ENCODE measurements at regions not wholly inside any gene's neighbourhood (a gene's known extent, or its start where the extent isn't known, plus 50 kb on each side); places are given as distances from the start of the nearest gene placed in this dataset.
"Not testable (repeated sequence)": the region's sequence is repeated elsewhere in the genome, so short reads cannot be mapped to it uniquely, and the experiment has no call there.

- WGBS, 2 donors = 62% methylated on average over 4 of the region's 4 CpGs
- H3K27me3 ChIP-seq; H3K4me1 ChIP-seq; H3K9me3 ChIP-seq; DNase-seq; H3K27ac ChIP-seq; H3K4me3 ChIP-seq; intact Hi-C loops (cut with DNase I); H3K36me3 ChIP-seq: not testable (repeated sequence)
These were observed 726.1 kb upstream of the TPTE start for GRCh38 chr21:9795291-9795690.

DNA sequence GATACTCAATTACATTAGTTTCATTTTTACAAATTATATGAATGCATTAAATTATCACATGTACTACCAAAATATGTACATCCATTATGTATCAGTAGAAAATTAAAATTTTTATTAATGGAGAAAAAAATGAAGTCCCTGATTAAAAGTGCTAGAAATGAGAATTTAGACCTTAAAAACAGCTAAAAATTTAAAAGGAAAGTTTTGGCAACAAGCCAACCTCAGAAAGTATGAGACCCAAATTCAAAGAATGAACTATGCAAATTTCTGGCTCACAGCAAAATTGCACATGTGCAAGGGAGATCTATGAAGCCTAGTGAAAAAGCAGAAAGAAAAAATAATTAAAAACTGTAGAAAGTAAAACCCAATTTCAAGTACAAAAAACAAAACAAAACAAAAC, 725.1 kb upstream of the TPTE start:
- intact Hi-C loops (cut with DNase I); H3K4me3 ChIP-seq; H3K36me3 ChIP-seq; H3K9me3 ChIP-seq; H3K4me1 ChIP-seq; DNase-seq; H3K27ac ChIP-seq; H3K27me3 ChIP-seq: not testable (repeated sequence)

- H3K27ac ChIP-seq; DNase-seq; intact Hi-C loops (cut with DNase I); H3K27me3 ChIP-seq; H3K9me3 ChIP-seq; H3K4me1 ChIP-seq; H3K36me3 ChIP-seq; H3K4me3 ChIP-seq: not testable (repeated sequence)
- WGBS, 2 donors = 42 to 83% methylated on average over 2 of the region's 5 CpGs
These were observed 713.7 kb upstream of the TPTE start for GRCh38 chr21:9807675-9808074.

GRCh38 chr21:9811223-9812004, 710.0 kb upstream of the TPTE start:
- H3K4me3 ChIP-seq; H3K27me3 ChIP-seq; H3K27ac ChIP-seq; H3K4me1 ChIP-seq; intact Hi-C loops (cut with DNase I); H3K36me3 ChIP-seq; DNase-seq; H3K9me3 ChIP-seq: not testable (repeated sequence)
- WGBS, 2 donors = 88% methylated on average over 10 of the region's 50 CpGs; no CpG with 5 or more reads in 1 of the 2 donors

DNA sequence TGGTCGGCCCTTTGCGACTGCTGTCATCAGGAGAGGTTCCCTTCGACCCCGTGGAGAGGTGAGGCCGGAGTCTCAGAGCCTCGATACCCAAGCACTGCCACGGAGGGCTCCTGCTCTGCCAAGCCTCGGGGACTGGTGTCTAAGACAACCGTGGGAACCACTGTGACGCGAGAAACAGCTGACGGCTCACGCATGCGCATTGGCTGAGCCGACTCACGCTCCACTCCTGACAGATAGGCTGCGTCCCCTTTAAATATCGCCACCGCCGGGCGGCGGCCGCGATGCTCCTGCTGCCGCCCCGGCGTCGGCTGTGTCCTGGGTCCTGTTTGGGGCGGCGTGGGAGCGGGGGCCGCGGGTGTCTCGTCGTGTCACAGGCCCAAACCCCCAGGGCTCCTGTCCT, 708.9 kb upstream of the TPTE start:
- H3K4me3 ChIP-seq; H3K36me3 ChIP-seq; H3K27ac ChIP-seq; H3K9me3 ChIP-seq; H3K4me1 ChIP-seq; intact Hi-C loops (cut with DNase I); H3K27me3 ChIP-seq; DNase-seq: not testable (repeated sequence)
- WGBS, 2 donors = no CpG with 5 or more reads among the region's 35 CpGs

DNA sequence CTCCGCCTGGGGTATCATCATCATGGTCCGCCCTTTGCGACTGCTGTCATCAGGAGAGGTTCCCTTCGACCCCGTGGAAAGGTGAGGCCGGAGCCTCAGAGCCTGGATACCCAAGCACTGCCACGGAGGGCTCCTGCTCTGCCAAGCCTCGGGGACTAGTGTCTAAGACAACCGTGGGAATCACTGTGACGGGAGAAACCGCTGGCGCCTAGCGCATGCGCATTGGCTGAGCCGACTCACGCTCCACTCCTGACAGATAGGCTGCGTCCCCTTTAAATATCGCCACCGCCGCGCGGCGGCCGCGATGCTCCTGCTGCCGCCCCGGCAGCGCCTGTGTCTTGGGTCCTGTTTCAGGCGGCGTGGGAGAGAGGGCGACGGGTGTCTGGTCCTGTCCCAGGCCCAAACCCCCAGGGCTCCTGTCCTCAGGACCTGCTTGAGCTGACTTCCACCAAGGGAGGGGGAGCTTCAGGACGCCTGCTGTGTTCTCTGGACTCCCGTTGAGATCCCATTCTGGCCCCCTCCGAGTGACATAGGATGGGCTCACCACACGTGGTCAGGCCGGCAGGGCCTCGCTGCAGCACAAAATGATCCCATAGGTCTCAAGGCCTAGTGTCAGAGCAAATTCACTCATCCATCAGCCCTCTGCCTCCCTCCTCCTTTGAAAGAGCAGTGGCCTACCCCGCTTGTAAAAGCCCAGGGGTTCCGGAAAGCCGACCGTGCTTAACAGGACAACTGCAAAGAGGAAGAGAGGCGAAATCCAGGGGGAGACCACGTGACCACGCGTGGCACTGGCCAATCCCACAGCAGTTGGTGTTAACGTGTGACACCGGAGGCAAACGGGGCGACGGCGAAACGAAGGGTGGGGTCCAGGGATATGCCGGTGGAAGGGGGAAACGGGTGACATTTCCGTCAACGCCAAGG, 707.2 kb upstream of the TPTE start:
- H3K9me3 ChIP-seq; H3K27me3 ChIP-seq; H3K36me3 ChIP-seq; DNase-seq; H3K27ac ChIP-seq; H3K4me3 ChIP-seq; intact Hi-C loops (cut with DNase I); H3K4me1 ChIP-seq: not testable (repeated sequence)
- no CpG with 5 or more reads among the region's 57 CpGs for WGBS, 2 donors

DNA sequence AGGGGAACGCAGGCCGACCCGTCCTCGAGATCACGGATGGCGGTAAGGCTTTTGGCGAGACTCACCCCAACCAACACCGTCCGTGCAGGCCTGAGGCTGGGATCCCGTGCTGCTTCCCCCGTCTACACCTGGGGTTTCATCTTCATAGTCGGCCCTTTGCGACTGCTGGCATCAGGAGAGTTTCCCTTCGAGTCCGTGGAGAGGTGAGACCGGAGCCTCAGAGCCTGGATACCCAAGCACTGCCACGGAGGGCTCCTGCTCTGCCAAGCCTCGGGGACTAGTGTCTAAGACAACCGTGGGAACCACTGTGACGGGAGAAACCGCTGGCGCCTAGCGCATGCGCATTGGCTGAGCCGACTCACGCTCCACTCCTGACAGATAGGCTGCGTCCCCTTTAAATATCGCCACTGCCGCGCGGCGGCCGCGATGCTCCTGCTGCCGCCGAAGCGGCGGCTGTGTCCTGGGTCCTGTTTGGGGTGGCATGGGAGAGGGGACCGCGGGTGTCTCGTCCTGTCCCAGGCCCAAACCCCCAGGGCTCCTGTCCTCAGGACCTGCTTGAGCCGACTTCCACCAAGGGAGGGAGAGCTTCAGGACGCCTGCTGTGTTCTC, 706.1 kb upstream of the TPTE start:
- H3K4me3 ChIP-seq; H3K27me3 ChIP-seq; H3K36me3 ChIP-seq; intact Hi-C loops (cut with DNase I); H3K27ac ChIP-seq; H3K9me3 ChIP-seq; DNase-seq; H3K4me1 ChIP-seq: not testable (repeated sequence)
- WGBS, 2 donors = no CpG with 5 or more reads among the region's 43 CpGs

DNA sequence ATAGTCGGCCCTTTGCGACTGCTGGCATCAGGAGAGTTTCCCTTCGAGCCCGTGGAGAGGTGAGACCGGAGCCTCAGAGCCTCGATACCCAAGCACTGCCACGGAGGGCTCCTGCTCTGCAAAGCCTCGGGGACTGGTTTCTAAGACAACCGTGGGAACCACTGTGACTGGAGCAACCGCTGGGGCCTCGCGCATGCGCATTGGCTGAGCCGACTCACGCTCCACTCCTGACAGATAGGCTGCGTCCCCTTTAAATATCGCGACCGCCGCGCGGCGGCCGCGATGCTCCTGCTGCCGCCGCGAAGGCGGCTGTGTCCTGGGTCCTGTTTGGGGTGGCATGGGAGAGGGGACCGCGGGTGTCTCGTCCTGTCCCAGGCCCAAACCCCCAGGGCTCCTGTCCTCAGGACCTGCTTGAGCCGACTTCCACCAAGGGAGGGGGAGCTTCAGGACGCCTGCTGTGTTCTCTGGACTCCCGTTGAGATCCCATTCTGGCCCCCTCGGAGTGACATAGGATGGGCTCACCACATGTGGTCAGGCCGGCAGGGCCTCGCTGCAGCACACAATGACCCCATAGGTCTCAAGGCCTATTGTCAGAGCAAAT, 704.5 kb upstream of the TPTE start:
- H3K4me1 ChIP-seq; H3K36me3 ChIP-seq; H3K4me3 ChIP-seq; H3K27ac ChIP-seq; H3K9me3 ChIP-seq; H3K27me3 ChIP-seq; intact Hi-C loops (cut with DNase I); DNase-seq: not testable (repeated sequence)
- no CpG with 5 or more reads among the region's 38 CpGs for WGBS, 2 donors

GRCh38 chr21:9817841-9818441, 703.4 kb upstream of the TPTE start:
- DNase-seq; H3K27ac ChIP-seq; H3K4me1 ChIP-seq; H3K4me3 ChIP-seq; H3K9me3 ChIP-seq; intact Hi-C loops (cut with DNase I); H3K36me3 ChIP-seq; H3K27me3 ChIP-seq: not testable (repeated sequence)
- no CpG with 5 or more reads among the region's 43 CpGs for WGBS, 2 donors

- H3K9me3 ChIP-seq; DNase-seq; H3K4me1 ChIP-seq; intact Hi-C loops (cut with DNase I); H3K4me3 ChIP-seq; H3K27me3 ChIP-seq; H3K36me3 ChIP-seq; H3K27ac ChIP-seq: not testable (repeated sequence)
- no CpG with 5 or more reads among the region's 37 CpGs for WGBS, 2 donors
These were observed 701.7 kb upstream of the TPTE start for GRCh38 chr21:9819549-9820192.

DNA sequence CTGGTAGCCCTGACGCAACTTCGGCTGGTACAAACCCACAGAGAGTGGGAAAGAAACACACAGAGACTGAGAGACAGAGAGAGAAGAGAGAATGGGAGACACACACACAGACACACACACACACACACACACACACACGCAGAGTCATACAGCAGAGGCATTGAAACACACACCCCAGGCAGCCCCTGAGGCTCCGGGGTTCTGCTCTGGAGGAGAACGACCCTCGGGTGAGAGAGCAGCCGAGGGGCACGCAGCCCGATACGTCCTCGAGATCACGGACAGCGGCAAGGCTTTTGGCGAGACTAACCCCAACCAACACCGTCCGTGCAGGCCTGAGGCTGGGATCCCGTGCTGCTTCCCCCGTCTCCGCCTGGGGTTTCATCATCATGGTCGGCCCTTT, 700.8 kb upstream of the TPTE start:
- H3K36me3 ChIP-seq; H3K4me1 ChIP-seq; H3K27ac ChIP-seq; H3K4me3 ChIP-seq; DNase-seq; intact Hi-C loops (cut with DNase I); H3K9me3 ChIP-seq; H3K27me3 ChIP-seq: not testable (repeated sequence)
- 71% methylated on average over 4 of the region's 20 CpGs; no CpG with 5 or more reads in 1 of the 2 donors for WGBS, 2 donors

GRCh38 chr21:9821472-9821871, 699.9 kb upstream of the TPTE start:
- intact Hi-C loops (cut with DNase I); H3K36me3 ChIP-seq; H3K27me3 ChIP-seq; H3K9me3 ChIP-seq; H3K4me1 ChIP-seq; H3K27ac ChIP-seq; H3K4me3 ChIP-seq; DNase-seq: not testable (repeated sequence)
- WGBS, 2 donors = 73 to 85% methylated on average over 14 to 17 of the region's 20 CpGs

Data from esophagus squamous epithelium (tissue), 5 donors.